H9 (cell line): ENCODE measurements at regions not wholly inside any gene's neighbourhood (a gene's known extent, or its start where the extent isn't known, plus 50 kb on each side); places are given as distances from the start of the nearest gene placed in this dataset.

Source experiments
- DNase-seq: peaks from one replicate; pipeline ENCODE4 v3.0.0-alpha.2; 2017
- H2AFZ ChIP-seq: one replicate; pipeline ENCODE4 v1.6.1; 2013; ENCODE audit warnings: mild to moderate bottlenecking, low read length, control low read depth, moderate library complexity
- H2AK5ac ChIP-seq: 2 replicates; pipeline ENCODE4 v1.6.1; 2013; ENCODE audit warnings: low read length, control low read depth, mixed read lengths; ENCODE audit not compliant: insufficient read length
- H2BK120ac ChIP-seq: one replicate; pipeline ENCODE4 v1.6.1; 2013; ENCODE audit warnings: low read depth, mild to moderate bottlenecking, low read length, control low read depth, inconsistent platforms; ENCODE audit not compliant: poor library complexity, severe bottlenecking
- H2BK12ac ChIP-seq: 2 replicates; pipeline ENCODE4 v1.6.1; 2013; ENCODE audit warnings: low read length, control low read depth, mixed read lengths, low read depth; ENCODE audit not compliant: insufficient read length
- H2BK15ac ChIP-seq: 2 replicates; pipeline ENCODE4 v1.6.1; 2013; ENCODE audit warnings: low read depth, low read length, control low read depth
- H2BK20ac ChIP-seq: one replicate; pipeline ENCODE4 v1.6.1; 2013; ENCODE audit warnings: low read depth, mild to moderate bottlenecking, low read length, control low read depth, inconsistent platforms; ENCODE audit not compliant: poor library complexity, severe bottlenecking
- H2BK5ac ChIP-seq: 2 replicates; pipeline ENCODE4 v1.6.1; 2013; ENCODE audit warnings: low read length, control low read depth, mixed read lengths; ENCODE audit not compliant: insufficient read length
- H3K14ac ChIP-seq: 2 replicates; pipeline ENCODE4 v1.6.1; 2013; ENCODE audit warnings: low read length, control low read depth; ENCODE audit not compliant: insufficient read depth
- H3K18ac ChIP-seq: 2 replicates; pipeline ENCODE4 v1.6.1; 2013; ENCODE audit warnings: low read depth, mild to moderate bottlenecking, mixed read lengths, low read length, control low read depth; ENCODE audit not compliant: insufficient read length
- H3K23ac ChIP-seq: 2 replicates; pipeline ENCODE4 v1.6.1; 2013; ENCODE audit warnings: low read length, control low read depth, mixed read lengths, low read depth; ENCODE audit not compliant: insufficient read length
- H3K23me2 ChIP-seq: 2 replicates; pipeline ENCODE4 v1.6.1; 2013; ENCODE audit warnings: low read depth, mild to moderate bottlenecking, mixed read lengths, low read length, control low read depth; ENCODE audit not compliant: insufficient read length, poor library complexity, severe bottlenecking
- H3K27ac ChIP-seq: 2 replicates; pipeline ENCODE4 v1.5.1; 2013; ENCODE audit warnings: low read length, control low read depth, mixed read lengths, low read depth; ENCODE audit not compliant: insufficient read length
- H3K27me3 ChIP-seq: 2 replicates; pipeline ENCODE4 v1.6.1; 2013; ENCODE audit warnings: low read length, control low read depth, inconsistent platforms; ENCODE audit not compliant: insufficient read depth
- H3K4ac ChIP-seq: 2 replicates; pipeline ENCODE4 v1.6.1; 2013; ENCODE audit warnings: low read depth, mild to moderate bottlenecking, control low read depth, inconsistent platforms, low read length, moderate library complexity
- H3K4me1 ChIP-seq: 2 replicates; pipeline ENCODE4 v1.6.1; 2013; ENCODE audit warnings: low read length, control low read depth, inconsistent platforms; ENCODE audit not compliant: insufficient read depth
- H3K4me2 ChIP-seq: 2 replicates; pipeline ENCODE4 v1.6.1; 2013; ENCODE audit warnings: low read length, control low read depth, mixed read lengths; ENCODE audit not compliant: insufficient read length, insufficient read depth
- H3K56ac ChIP-seq: 2 replicates; pipeline ENCODE4 v1.6.1; 2013; ENCODE audit warnings: low read depth, mild to moderate bottlenecking, mixed read lengths, low read length, control low read depth; ENCODE audit not compliant: insufficient read length
- H3K79me1 ChIP-seq: 2 replicates; pipeline ENCODE4 v1.6.1; 2013; ENCODE audit warnings: low read depth, mild to moderate bottlenecking, moderate library complexity, low read length, control low read depth, inconsistent platforms; ENCODE audit not compliant: insufficient read depth, poor library complexity, severe bottlenecking
- H3K79me2 ChIP-seq: 2 replicates; pipeline ENCODE4 v1.6.1; 2013; ENCODE audit warnings: low read length, control low read depth, inconsistent platforms; ENCODE audit not compliant: insufficient read depth
- H3K9ac ChIP-seq: 2 replicates; pipeline ENCODE4 v1.6.1; 2013; ENCODE audit warnings: low read length, control low read depth, mixed read lengths; ENCODE audit not compliant: insufficient read length; ENCODE audit errors: extremely low read depth
- H3K9me3 ChIP-seq: one replicate; pipeline ENCODE4 v1.6.1; 2013; ENCODE audit warnings: low read depth, low read length, inconsistent platforms; ENCODE audit not compliant: control insufficient read depth
- H3T11ph ChIP-seq: one replicate; pipeline ENCODE4 v1.6.1; 2013; ENCODE audit warnings: mild to moderate bottlenecking, low read length, control low read depth, inconsistent platforms
- H4K20me1 ChIP-seq: one replicate; pipeline ENCODE4 v1.6.1; 2013; ENCODE audit not compliant: control insufficient read depth, insufficient read length, insufficient read depth
- H4K5ac ChIP-seq: 2 replicates; pipeline ENCODE4 v1.6.1; 2013; ENCODE audit warnings: low read depth, mild to moderate bottlenecking, mixed read lengths, low read length, control low read depth; ENCODE audit not compliant: insufficient read length
- H4K8ac ChIP-seq: replicated peaks from 2 replicates; pipeline ENCODE4 v1.6.1; 2013; ENCODE audit warnings: low read length, control low read depth, mixed read lengths, low read depth; ENCODE audit not compliant: insufficient read length
- H4K91ac ChIP-seq: 2 replicates; pipeline ENCODE4 v1.6.1; 2013; ENCODE audit warnings: low read depth, mild to moderate bottlenecking, moderate library complexity, mixed read lengths, low read length, control low read depth; ENCODE audit not compliant: insufficient read length
- H3K27ac Mint-ChIP-seq, 3 experiments: 2 replicates in 2 of 3; 3 replicates in 1 of 3; pipeline ENCODE4 v1.8.0; 2020 to 2021; ENCODE audit warnings: mixed read lengths in 3 of 3, mild to moderate bottlenecking in 1 of 3, moderate library complexity in 1 of 3
- H3K27me3 Mint-ChIP-seq: 2 replicates; pipeline ENCODE4 v1.8.0; 2021; ENCODE audit warnings: low read depth, mild to moderate bottlenecking, moderate library complexity, mixed read lengths
- H3K36me3 Mint-ChIP-seq, 3 experiments: 2 replicates in 2 of 3; 3 replicates in 1 of 3; pipeline ENCODE4 v1.8.0; 2020 to 2021; ENCODE audit warnings: low read depth in 3 of 3, mixed read lengths in 3 of 3; ENCODE audit not compliant: insufficient read depth in 1 of 3
- H3K4me1 Mint-ChIP-seq, 2 experiments: 2 replicates each; pipeline ENCODE4 v1.8.0; 2020; ENCODE audit warnings: mixed read lengths in 2 of 2
- H3K4me3 Mint-ChIP-seq, 2 experiments: 2 replicates in 1 of 2; 3 replicates in 1 of 2; pipeline ENCODE4 v1.8.0; 2020 to 2021; ENCODE audit warnings: mild to moderate bottlenecking in 2 of 2, mixed read lengths in 2 of 2, moderate library complexity in 1 of 2
- H3K9me3 Mint-ChIP-seq, 2 experiments: 2 replicates in 1 of 2; 3 replicates in 1 of 2; pipeline ENCODE4 v1.8.0; 2020; ENCODE audit warnings: mild to moderate bottlenecking in 2 of 2, mixed read lengths in 2 of 2, moderate library complexity in 1 of 2
- CTCF ChIP-seq: fragments of 200-600 bp; sonication (generic); conservative IDR thresholded peaks from 3 replicates; pipeline ENCODE4 v1.8.0; 2021; ENCODE audit warnings: antibody characterized with exemption, mild to moderate bottlenecking
- WGBS: extraction: QIAGEN DNeasy Blood & Tissue Kit; methylation state at CpG from one replicate; pipeline ENCODE4 v1.1.7; 2013; ENCODE audit warnings: missing lambda C conversion rate, low lambda C conversion rate, mixed read lengths; ENCODE audit not compliant: insufficient read length; ENCODE audit errors: extremely low coverage; 5-methylcytosine and 5-hydroxymethylcytosine counted together

- Histone ChIP-seq H2AK5ac (no peak overlapping the region), H3K27me3 (no peaks in the 10 kb centered on the region), H4K5ac (no peak overlapping the region), H4K20me1 (no peaks in the 10 kb centered on the region), H2AFZ (no peak overlapping the region), H3K4me2 (no peak overlapping the region), H2BK120ac (no peak overlapping the region), H3T11ph (no peak overlapping the region), H2BK15ac (no peak overlapping the region), H3K27ac (no peak overlapping the region), H2BK12ac (no peak overlapping the region), H4K8ac (no peak overlapping the region), H3K4ac (no peak overlapping the region), H3K18ac (no peak overlapping the region), H3K14ac (no peak overlapping the region), H3K23me2 (no peaks in the 10 kb centered on the region), H3K79me1 (no peaks in the 10 kb centered on the region), H4K91ac (no peak overlapping the region), H3K23ac (no peak overlapping the region), H3K56ac (no peak overlapping the region), H3K9ac (no peak overlapping the region), H2BK20ac (no peak overlapping the region), H3K9me3 (no peaks in the 10 kb centered on the region), H3K4me1 (no peaks in the 10 kb centered on the region), H3K79me2 (no peaks in the 10 kb centered on the region), H2BK5ac (no peak overlapping the region)
- Mint-ChIP-seq H3K4me3 (no peak overlapping the region), H3K36me3 (peaks cover 5 to 14% (median 12%) of the 10 kb centered on the region in 3 experiments), H3K27ac (no peak overlapping the region; a peak in 1 of 7 replicates), H3K27me3 (no peaks in the 10 kb centered on the region), H3K4me1 (no peaks in the 10 kb centered on the region), H3K9me3 (peaks cover 15 to 24% of the 10 kb centered on the region in 2 experiments; a peak in 4 of 5 replicates)
- no peak for TF ChIP-seq CTCF
- WGBS: no CpG with 5 or more reads among the region's 11 CpGs
- no peak for DNase-seq
Measured at GRCh38 chr15:95068701-95069521, 837.5 kb downstream of the MCTP2 start.
